GM23248 (cell line): ENCODE measurements at regions not wholly inside any gene's neighbourhood (a gene's known extent, or its start where the extent isn't known, plus 50 kb on each side); places are given as distances from the start of the nearest gene placed in this dataset.

ENCODE experiments used
- DNase-seq: peaks from one replicate; pipeline ENCODE4 v3.0.0-alpha.2; 2015
- H2AFZ ChIP-seq: fragments of 200-600 bp; sonication (generic); 2 replicates; pipeline ENCODE4 v1.6.1; 2016; ENCODE audit warnings: antibody characterized with exemption
- H3F3A ChIP-seq: fragments of 200-600 bp; sonication (generic); 2 replicates; pipeline ENCODE4 v1.6.1; 2016; ENCODE audit warnings: mild to moderate bottlenecking, antibody characterized with exemption, mixed run types; ENCODE audit not compliant: insufficient read depth
- H3K27ac ChIP-seq: fragments of 200-600 bp; sonication (generic); 2 replicates; pipeline ENCODE4 v1.5.1; 2016; ENCODE audit warnings: mild to moderate bottlenecking
- H3K27me3 ChIP-seq: fragments of 200-600 bp; sonication (generic); replicated peaks from 2 replicates; pipeline ENCODE4 v1.6.1; 2016; ENCODE audit warnings: mild to moderate bottlenecking; ENCODE audit not compliant: insufficient read depth
- H3K36me3 ChIP-seq: fragments of 200-600 bp; sonication (generic); 2 replicates; pipeline ENCODE4 v1.6.1; 2016; ENCODE audit warnings: low read depth, mild to moderate bottlenecking
- H3K4me1 ChIP-seq: fragments of 200-600 bp; sonication (generic); 2 replicates; pipeline ENCODE4 v1.6.1; 2016; ENCODE audit warnings: mild to moderate bottlenecking; ENCODE audit not compliant: insufficient read depth
- H3K4me2 ChIP-seq: fragments of 200-600 bp; sonication (generic); one replicate; pipeline ENCODE4 v1.6.1; 2016; ENCODE audit warnings: mild to moderate bottlenecking; ENCODE audit not compliant: unreplicated experiment
- H3K4me3 ChIP-seq: fragments of 200-600 bp; sonication (generic); 2 replicates; pipeline ENCODE4 v1.5.1; 2016; ENCODE audit warnings: mild to moderate bottlenecking
- H3K79me2 ChIP-seq: fragments of 200-600 bp; sonication (generic); 2 replicates; pipeline ENCODE4 v1.6.1; 2016; ENCODE audit warnings: mild to moderate bottlenecking; ENCODE audit not compliant: insufficient read depth
- H3K9ac ChIP-seq: fragments of 200-600 bp; sonication (generic); 2 replicates; pipeline ENCODE4 v1.6.1; 2016; ENCODE audit warnings: mild to moderate bottlenecking
- H3K9me2 ChIP-seq: fragments of 200-600 bp; sonication (generic); 2 replicates; pipeline ENCODE4 v1.6.1; 2016; ENCODE audit warnings: mixed run types, mild to moderate bottlenecking, moderate library complexity; ENCODE audit not compliant: insufficient read depth
- H3K9me3 ChIP-seq: fragments of 200-600 bp; sonication (generic); one replicate; pipeline ENCODE4 v1.6.1; 2017; ENCODE audit warnings: low read depth
- H4K20me1 ChIP-seq: fragments of 200-600 bp; sonication (generic); 2 replicates; pipeline ENCODE4 v1.6.0; 2016; ENCODE audit not compliant: insufficient read depth
- EZH2 ChIP-seq: fragments of 200-600 bp; sonication (generic); IDR thresholded peaks from 2 replicates; pipeline ENCODE4 v1.6.1; 2018; ENCODE audit warnings: antibody characterized with exemption, mild to moderate bottlenecking; ENCODE audit not compliant: insufficient read depth, poor library complexity, severe bottlenecking
- EZH2phosphoT487 ChIP-seq: fragments of 200-600 bp; sonication (generic); IDR thresholded peaks from 2 replicates; pipeline ENCODE4 v1.6.1; 2018; ENCODE audit warnings: antibody characterized with exemption, moderate library complexity, mild to moderate bottlenecking, low read depth; ENCODE audit not compliant: insufficient read depth
- WGBS, 2 experiments: methylation state at CpG; one replicate each; pipeline ENCODE4 v1.1.6; 2015 to 2017; ENCODE audit warnings: low lambda C conversion rate in 2 of 2, low coverage in 1 of 2; ENCODE audit errors: missing lambda C conversion rate in 2 of 2; 5-methylcytosine and 5-hydroxymethylcytosine counted together
- in situ Hi-C: fragments of 300-500 bp; cut with MboI; formaldehyde crosslinking; loops from 2 replicates; pipeline ENCODE4 v1.15.0; 2020

GRCh38 chr1:101732261-101732660 lies 264.5 kb downstream of the OLFM3 start:
- H4K20me1 ChIP-seq: no peaks in the 10 kb centered on the region
- DNase-seq: no peak
- no peak overlapping the region for H2AFZ ChIP-seq
- no peaks in the 10 kb centered on the region for H3F3A ChIP-seq
- H3K4me2 ChIP-seq: no peak overlapping the region
- H3K36me3 ChIP-seq: no peaks in the 10 kb centered on the region
- no peaks in the 10 kb centered on the region for H3K9me2 ChIP-seq
- no peak for TF ChIP-seq EZH2phosphoT487
- TF ChIP-seq EZH2: no peak
- no peak overlapping the region for H3K4me3 ChIP-seq
- WGBS, 2 experiments: 88 to 93% methylated on average over 2 of the region's 2 CpGs
- H3K4me1 ChIP-seq: peaks cover 5% of the 10 kb centered on the region; the same call in 1 of the 2 replicates
- H3K79me2 ChIP-seq: no peaks in the 10 kb centered on the region
- no peak overlapping the region for H3K9ac ChIP-seq
- in situ Hi-C loops: no loop called here
- H3K27me3 ChIP-seq: no peaks in the 10 kb centered on the region
- H3K27ac ChIP-seq: no peak overlapping the region
- H3K9me3 ChIP-seq: no peaks in the 10 kb centered on the region

DNA sequence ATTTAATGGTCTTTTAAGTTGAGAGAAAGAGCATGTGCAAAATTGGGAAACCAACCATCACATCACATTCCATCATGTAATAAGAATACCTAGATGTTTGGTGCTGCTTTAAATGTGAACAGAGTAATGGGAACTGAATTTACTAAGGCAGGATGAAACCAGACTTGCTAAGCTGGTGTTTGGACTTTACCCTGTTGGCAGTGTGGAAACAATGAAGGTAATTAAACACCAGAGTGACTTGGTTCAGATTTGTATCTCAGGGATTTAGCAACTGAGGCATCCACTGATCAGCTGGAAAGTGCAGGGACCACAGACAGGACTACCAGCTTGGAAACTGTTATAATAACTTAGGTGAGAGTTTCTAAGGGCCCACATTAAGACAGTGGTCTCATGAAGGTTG lies 263.4 kb downstream of the OLFM3 start:
- no peak overlapping the region for H3K4me2 ChIP-seq
- no peak overlapping the region for H3K4me3 ChIP-seq
- H4K20me1 ChIP-seq: no peaks in the 10 kb centered on the region
- peaks cover 5% of the 10 kb centered on the region; the same call in 1 of the 2 replicates for H3F3A ChIP-seq
- in situ Hi-C loops: no loop called here
- no peak for DNase-seq
- no peaks in the 10 kb centered on the region for H3K9me2 ChIP-seq
- H3K9ac ChIP-seq: no peak overlapping the region
- no peaks in the 10 kb centered on the region for H3K27me3 ChIP-seq
- peaks cover 16% of the 10 kb centered on the region for H3K4me1 ChIP-seq
- no peaks in the 10 kb centered on the region for H3K79me2 ChIP-seq
- H3K27ac ChIP-seq: no peak overlapping the region
- no peak for TF ChIP-seq EZH2phosphoT487
- TF ChIP-seq EZH2: no peak
- no peaks in the 10 kb centered on the region for H3K9me3 ChIP-seq
- no peaks in the 10 kb centered on the region for H3K36me3 ChIP-seq
- no peak overlapping the region for H2AFZ ChIP-seq

DNA sequence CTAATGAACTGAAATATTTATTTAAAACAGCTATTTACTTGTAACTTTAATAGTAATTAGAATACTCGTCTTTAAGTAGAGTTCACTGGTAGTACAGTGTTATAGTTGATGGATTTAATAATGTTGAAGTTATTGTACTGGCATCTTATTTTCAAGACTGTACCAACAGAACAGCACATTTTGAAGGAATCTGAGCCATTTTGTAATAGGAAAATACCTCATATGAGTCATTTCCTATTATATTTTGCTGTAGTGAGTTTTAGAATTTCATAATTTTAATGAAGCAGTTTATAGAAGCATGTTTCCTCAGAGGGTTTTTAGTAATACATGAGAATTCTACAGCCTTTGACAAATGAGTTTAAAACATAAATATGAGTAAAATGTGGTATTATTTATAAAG lies 258.3 kb downstream of the OLFM3 start:
- in situ Hi-C loops: no loop called here
- Histone ChIP-seq H2AFZ (no peak overlapping the region), H4K20me1 (no peaks in the 10 kb centered on the region), H3K9me3 (no peaks in the 10 kb centered on the region), H3K79me2 (no peaks in the 10 kb centered on the region), H3K4me1 (peaks cover 26% of the 10 kb centered on the region), H3K4me2 (peak overlapping the region; percentile 28), H3K27me3 (no peaks in the 10 kb centered on the region), H3K27ac (no peak overlapping the region), H3K4me3 (no peak overlapping the region), H3K9me2 (no peaks in the 10 kb centered on the region), H3F3A (peaks cover 11% of the 10 kb centered on the region; the same call in 1 of the 2 replicates), H3K36me3 (no peaks in the 10 kb centered on the region), H3K9ac (no peak overlapping the region)
- DNase-seq: peak; percentile 70
- TF ChIP-seq EZH2 (no peak), EZH2phosphoT487 (no peak)
- WGBS, 2 experiments: 23 to 51% methylated on average over 1 of the region's 1 CpG

GRCh38 chr1:101739146-101739545 lies 257.6 kb downstream of the OLFM3 start:
- H3K4me2 ChIP-seq: no peak overlapping the region
- WGBS, 2 experiments: 85 to 92% methylated on average over 6 of the region's 6 CpGs

DNA sequence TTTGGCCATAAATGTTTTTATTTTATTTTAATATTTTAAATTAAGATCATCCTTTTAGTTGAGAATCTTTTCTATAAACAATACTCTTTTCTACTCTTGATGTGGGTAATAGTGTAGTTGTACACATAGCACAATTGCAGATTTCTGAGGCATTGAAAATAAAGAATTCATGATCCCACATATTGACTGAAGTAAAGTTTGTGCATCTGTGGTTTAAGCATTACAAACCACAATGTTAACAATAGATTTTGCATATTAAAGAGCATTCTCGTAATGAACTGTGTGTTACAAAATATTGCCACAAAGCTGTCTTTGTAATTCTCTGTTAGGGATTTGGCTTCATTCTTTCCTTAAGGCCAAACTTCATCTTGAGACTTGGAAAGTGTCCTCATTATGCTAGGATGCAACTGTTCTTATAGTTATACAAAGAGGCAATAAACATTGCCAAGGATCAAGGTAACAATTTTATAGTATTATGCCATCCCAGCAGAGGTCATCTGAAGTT lies 256.8 kb downstream of the OLFM3 start:
- Histone ChIP-seq H3F3A (peaks cover 11% of the 10 kb centered on the region; the same call in 1 of the 2 replicates), H3K4me2 (no peak overlapping the region), H3K4me1 (peaks cover 26% of the 10 kb centered on the region), H3K79me2 (no peaks in the 10 kb centered on the region), H4K20me1 (no peaks in the 10 kb centered on the region), H3K9me2 (no peaks in the 10 kb centered on the region), H3K27me3 (no peaks in the 10 kb centered on the region), H3K36me3 (no peaks in the 10 kb centered on the region), H2AFZ (no peak overlapping the region), H3K9ac (no peak overlapping the region), H3K4me3 (no peak overlapping the region), H3K9me3 (no peaks in the 10 kb centered on the region), H3K27ac (no peak overlapping the region)
- TF ChIP-seq EZH2 (no peak), EZH2phosphoT487 (no peak)
- in situ Hi-C loops: no loop called here
- no peak for DNase-seq
- WGBS, 2 experiments: 27 to 38% methylated on average over 1 of the region's 1 CpG

More at GRCh38 chr1:101739146-101739545, 257.6 kb downstream of the OLFM3 start:
- Histone ChIP-seq H3K4me1 (peaks cover 26% of the 10 kb centered on the region), H3K9me2 (no peaks in the 10 kb centered on the region), H4K20me1 (no peaks in the 10 kb centered on the region), H3K9me3 (no peaks in the 10 kb centered on the region), H2AFZ (no peak overlapping the region), H3K79me2 (no peaks in the 10 kb centered on the region), H3K27me3 (no peaks in the 10 kb centered on the region), H3F3A (peaks cover 11% of the 10 kb centered on the region; the same call in 1 of the 2 replicates), H3K27ac (no peak overlapping the region), H3K36me3 (no peaks in the 10 kb centered on the region), H3K9ac (no peak overlapping the region), H3K4me3 (no peak overlapping the region)
- in situ Hi-C loops: no loop called here
- DNase-seq: no peak
- TF ChIP-seq EZH2phosphoT487 (no peak), EZH2 (no peak)
